NCI-H1694 treated with DMSO at 0.1 percent for 48 hours (cell line): ENCODE measurements at regions not wholly inside any gene's neighbourhood (a gene's known extent, or its start where the extent isn't known, plus 50 kb on each side); places are given as distances from the start of the nearest gene placed in this dataset.

Experiments
- DNase-seq: peaks from one replicate; lab custom pipeline; 2025; lab: John Stamatoyannopoulos, UW

- DNase-seq = no peak
Observed at GRCh38 chr3:72398781-72399180, 449.5 kb downstream of the SHQ1 start.

- DNase-seq = no peak
Observed at GRCh38 chr3:72397586-72397985, 450.7 kb downstream of the SHQ1 start.

DNA sequence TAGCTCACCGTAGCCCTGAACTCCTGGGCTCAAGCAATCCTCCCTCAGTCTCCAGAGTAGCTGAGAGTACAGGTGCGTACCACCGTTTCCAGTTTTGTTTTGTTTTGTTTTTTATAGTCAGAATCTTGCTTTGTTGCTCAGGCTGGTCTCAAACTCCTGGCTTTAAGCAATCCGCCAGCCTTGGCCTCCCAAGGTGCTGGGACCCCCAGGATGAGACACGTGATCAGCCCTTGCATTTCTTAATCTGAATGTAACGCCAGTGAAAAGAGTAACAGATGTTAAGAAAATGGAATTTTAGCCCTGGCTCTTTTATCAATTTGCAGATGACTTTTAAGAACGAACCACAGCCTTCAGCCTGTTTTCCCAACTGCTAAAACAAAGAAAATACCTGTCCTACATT, 451.3 kb downstream of the SHQ1 start:
- DNase-seq = no peak

GRCh38 chr3:72395776-72396311, 452.4 kb downstream of the SHQ1 start:
- no peak for DNase-seq

DNA sequence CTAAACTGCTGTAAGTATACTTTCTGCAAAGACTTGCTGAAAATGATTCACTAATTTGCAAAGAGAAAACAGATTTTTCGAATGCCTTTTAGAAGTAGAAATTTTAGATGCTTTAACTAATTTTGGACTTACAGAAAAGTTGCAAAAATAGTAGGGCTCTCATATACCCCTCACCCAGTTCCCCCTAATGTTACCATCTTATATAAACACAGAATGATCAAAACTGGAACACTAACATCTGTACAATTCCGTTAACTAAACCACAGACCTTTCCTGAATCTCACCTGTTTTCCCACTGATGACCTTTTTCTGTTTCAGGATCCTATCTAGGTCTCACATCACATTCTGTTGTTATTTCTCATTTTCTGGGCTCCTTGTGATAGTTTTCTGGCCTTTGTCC, 454.8 kb downstream of the SHQ1 start:
- DNase-seq = no peak

DNA sequence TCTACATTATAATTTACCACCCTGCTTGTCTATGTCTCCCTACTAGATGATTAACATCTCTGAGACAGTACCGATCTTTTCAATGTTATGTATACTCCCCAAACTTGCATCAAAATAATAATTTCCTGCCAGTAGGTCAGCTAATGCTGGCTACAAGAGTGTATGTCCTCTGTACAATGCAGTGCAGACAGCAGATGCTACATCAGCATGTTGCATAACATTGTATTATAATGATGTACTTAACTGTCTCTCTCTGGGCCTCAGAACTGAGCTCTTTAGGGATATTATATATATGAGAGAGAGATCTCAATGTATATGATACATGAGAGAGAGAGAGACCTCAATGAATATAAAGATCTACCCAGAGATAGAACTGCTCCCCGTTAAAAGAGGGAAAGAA, 456.6 kb downstream of the SHQ1 start:
- DNase-seq = no peak

DNA sequence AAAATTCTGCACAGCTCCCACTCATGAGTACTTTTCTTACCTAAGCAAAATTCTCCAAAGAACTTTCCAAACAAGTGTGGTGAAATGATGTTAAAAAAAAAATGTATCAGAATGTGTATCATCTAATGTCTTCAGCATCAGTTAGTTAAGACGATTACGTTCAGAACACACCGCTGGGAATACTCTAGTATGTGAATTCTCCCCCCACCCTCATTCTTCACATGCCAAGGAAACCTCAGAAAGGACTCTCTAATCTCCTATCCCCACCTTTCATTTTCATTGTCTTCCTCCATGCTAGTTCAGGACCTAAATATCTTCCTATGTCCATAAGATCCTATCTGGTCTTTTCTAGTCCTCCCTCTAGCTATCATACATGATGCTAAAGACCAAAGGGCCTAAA, 457.4 kb downstream of the SHQ1 start:
- no peak for DNase-seq

GRCh38 chr3:72388644-72389043, 459.6 kb downstream of the SHQ1 start:
- DNase-seq = no peak

- DNase-seq = no peak
Observed at GRCh38 chr3:72388117-72388516, 460.1 kb downstream of the SHQ1 start.

DNA sequence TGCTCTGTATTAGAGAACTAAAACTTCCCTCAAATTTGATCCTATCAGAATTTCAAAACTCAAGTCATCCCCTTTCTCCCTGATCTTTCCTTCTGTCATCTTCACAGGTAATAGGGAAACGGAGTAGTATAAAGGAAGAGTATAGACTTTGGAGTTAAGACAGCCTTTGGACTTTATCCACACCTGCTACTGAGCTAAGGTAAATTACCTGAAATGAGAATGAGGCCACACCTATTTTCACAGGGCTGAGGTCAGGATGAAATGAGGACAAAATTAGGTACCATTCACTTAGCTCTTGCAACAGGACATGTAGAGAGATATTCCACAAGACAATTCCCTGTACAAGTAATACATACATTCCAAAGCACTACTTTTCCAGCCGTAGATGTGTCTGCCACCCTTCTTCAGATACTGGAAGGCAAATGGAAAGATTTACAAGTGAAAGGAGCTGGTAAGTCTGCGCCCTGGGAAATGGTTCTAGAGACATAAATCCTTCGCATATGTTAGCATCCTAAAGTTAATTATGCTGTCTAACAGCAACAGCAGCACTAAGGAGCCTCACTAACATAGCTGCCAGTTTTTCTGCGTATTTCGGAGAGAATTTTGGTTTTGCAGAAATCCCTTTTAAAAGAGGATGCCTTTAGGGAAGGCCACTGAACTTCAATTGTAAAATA, 461.8 kb downstream of the SHQ1 start:
- DNase-seq = no peak

GRCh38 chr3:72385167-72385566, 463.1 kb downstream of the SHQ1 start:
- DNase-seq = no peak

- no peak for DNase-seq
Observed at GRCh38 chr3:72384602-72385001, 463.6 kb downstream of the SHQ1 start.

- no peak for DNase-seq
Observed at GRCh38 chr3:72383883-72384282, 464.4 kb downstream of the SHQ1 start.

- no peak for DNase-seq
Observed at GRCh38 chr3:72383230-72383629, 465.0 kb downstream of the SHQ1 start.

DNA sequence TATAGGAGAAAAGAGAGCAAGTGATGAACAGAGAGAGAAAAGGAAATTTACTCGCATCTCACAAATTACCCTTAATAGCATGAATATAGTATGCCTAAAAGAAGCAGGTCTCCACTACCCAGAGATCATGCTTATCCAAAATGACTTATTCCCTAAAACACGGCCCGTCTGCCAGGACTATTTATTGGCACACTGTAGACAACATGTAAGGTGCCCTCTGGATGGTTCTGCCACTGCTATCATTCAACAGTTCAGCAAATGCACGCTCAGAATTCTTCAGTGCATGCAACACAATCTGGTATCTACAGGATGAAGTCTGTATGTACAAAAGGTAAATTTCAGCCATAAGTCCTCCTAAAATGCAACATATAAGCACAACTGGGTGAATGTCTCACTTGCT, 465.8 kb downstream of the SHQ1 start:
- DNase-seq = no peak

- DNase-seq = no peak
Observed at GRCh38 chr3:72381584-72381983, 466.7 kb downstream of the SHQ1 start.

- DNase-seq = no peak
Observed at GRCh38 chr3:72380711-72381493, 467.3 kb downstream of the SHQ1 start.

- DNase-seq = no peak
Observed at GRCh38 chr3:72380193-72380592, 468.1 kb downstream of the SHQ1 start.

DNA sequence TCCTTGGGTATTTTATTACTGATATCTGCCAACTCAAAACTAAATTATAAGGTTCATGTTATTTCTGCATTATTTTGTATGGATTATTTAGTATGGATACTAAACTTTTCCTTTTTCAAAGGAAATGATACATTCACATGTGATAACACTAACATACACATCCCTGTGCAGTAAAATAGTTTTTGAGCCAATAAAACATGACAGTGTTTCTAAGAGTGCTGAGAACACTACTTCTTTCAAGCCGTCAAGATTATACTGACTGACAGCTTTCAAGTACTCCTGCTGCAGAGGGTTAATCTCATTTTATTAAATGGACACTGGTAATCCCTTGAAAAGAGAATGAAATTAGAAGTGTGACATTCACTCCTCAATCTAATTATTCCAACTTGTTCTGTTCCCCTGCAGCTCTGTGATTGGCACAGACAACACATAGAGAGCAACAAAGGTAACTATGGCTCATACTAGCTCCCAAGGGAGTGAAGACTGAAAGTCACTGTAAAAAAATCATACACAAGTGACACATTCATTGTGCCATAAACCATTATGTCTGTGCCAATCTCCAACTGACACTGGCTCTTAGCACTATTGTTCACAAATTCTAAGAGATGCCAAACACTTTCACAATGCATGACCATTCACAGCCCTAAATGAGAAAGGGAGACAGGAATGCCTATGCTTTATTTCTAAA, 468.6 kb downstream of the SHQ1 start:
- DNase-seq = no peak

DNA sequence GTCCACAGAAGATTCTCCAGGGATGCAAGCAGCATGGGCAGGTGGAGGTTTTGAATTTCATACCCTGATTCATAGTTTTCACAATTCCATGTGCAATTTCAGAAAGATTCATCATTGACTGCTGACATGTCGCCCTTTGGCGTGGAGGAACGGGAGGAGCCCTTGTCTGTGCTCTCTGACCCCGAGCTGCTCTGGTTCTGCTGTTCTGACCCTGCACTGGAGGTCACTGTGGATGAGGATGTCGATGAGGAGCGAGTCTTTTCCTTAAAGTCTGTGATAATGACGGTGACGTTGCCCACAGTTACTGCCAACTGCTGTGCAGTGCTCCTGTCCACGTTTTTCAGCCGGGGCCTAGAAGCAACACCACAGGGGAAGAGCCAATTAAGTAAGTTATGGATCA, 470.0 kb downstream of the SHQ1 start:
- DNase-seq = no peak

DNA sequence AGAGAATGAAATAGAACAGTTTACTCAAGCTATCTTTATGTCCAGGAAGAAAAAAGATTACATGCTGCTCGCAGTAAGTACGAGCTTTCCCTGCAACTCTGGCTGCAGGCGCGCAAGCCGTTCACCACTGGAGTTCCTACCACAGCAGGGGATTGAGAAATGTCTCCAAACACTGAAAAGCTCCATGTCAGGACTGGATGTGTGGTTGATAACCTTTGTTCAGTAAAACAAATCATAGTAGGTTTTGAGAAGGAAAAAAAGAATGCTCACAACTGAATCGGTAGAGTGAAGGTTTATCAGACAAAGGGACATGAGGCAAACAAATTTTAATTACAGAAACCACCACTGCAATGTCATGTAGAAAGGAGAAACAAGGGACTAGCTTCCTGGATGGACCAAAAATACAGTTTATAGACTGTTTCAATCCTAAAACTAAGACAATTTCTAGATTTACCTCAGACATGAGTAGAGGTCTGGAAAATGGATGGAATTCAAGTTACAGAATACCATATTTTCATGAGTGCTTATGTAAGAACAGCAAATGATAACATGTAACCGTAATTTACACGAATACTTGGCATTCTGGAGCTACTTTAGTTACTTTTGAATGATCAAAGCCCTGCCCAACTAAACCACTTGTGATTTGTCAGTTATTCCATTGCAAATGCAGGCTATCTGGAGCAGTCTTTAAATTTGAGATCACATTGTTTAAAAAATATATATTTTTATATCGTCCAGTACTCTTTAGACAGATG, 471.1 kb downstream of the SHQ1 start:
- DNase-seq = no peak
